ENCODE measurements at regions not wholly inside any gene's neighbourhood (a gene's known extent, or its start where the extent isn't known, plus 50 kb on each side); places are given as distances from the start of the nearest gene placed in this dataset.

DNA sequence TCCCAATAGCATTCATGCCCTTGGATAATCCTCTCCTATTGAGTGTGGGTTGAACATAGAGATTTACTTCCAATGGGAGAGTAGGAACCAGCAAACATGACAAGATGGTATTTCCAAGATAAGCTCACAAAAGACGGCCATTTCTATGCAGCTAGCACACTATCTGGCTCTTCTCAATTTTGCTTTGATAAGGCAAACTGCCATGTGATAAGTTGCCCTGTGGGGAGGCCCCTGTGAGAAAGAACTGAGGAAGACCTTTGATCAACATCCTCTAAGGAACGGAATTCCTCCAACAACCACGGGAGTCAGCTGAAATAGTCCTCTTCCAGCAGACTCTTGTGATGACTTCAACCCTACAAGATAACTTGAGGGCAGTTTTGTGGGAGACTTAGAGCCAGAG lies 211.9 kb upstream of the TRPM3 start:
- TF ChIP-seq, protein P1, sequence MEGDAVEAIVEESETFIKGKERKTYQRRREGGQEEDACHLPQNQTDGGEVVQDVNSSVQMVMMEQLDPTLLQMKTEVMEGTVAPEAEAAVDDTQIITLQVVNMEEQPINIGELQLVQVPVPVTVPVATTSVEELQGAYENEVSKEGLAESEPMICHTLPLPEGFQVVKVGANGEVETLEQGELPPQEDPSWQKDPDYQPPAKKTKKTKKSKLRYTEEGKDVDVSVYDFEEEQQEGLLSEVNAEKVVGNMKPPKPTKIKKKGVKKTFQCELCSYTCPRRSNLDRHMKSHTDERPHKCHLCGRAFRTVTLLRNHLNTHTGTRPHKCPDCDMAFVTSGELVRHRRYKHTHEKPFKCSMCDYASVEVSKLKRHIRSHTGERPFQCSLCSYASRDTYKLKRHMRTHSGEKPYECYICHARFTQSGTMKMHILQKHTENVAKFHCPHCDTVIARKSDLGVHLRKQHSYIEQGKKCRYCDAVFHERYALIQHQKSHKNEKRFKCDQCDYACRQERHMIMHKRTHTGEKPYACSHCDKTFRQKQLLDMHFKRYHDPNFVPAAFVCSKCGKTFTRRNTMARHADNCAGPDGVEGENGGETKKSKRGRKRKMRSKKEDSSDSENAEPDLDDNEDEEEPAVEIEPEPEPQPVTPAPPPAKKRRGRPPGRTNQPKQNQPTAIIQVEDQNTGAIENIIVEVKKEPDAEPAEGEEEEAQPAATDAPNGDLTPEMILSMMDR (IDR thresholded peaks at IDR 0.05; ENCODE audit: insufficient read depth, low read length, missing control alignments) = no peak
- no peak overlapping the region for H3K4me3 ChIP-seq (ENCODE audit: low read depth, low read length)
- CTCF ChIA-PET = interaction anchor here (1.0 to 1.6 kb wide), 2 partner anchors 9 to 49 kb away, joined by 3 to 4 read pairs; no protein-coding TSS in a partner anchor
- POLR2A ChIA-PET = no interaction called here
- DNase-seq (ENCODE audit: low read depth, low spot score) = no peak

DNA sequence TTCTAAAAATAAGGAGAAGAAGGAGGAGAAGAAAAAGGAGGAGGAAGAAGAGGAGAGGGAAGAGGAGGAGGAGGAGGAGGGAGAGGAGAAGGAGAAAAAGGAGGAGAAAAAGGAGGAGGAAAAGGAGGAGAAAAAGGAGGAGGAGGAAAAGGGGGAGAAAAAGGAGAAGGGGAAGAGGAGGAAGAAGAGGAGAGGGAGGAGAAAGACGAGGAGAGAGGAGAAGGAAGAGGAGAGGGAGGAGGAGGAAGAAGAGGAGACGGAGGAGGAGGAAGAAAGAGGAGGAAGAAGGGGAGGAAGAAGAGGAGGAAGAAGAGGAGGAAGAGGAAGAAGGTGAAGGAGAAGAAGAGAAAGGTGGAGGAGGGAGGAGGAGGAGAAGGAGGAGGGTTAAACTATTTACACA lies 210.2 kb upstream of the TRPM3 start:
- no peak overlapping the region for H3K4me3 ChIP-seq (ENCODE audit: low read depth, low read length)
- POLR2A ChIA-PET = no interaction called here
- no peak for DNase-seq (ENCODE audit: low read depth, low spot score)
- TF ChIP-seq, protein P1 (IDR thresholded peaks at IDR 0.05; ENCODE audit: insufficient read depth, low read length, missing control alignments) = no peak
- CTCF ChIA-PET = no interaction called here

DNA sequence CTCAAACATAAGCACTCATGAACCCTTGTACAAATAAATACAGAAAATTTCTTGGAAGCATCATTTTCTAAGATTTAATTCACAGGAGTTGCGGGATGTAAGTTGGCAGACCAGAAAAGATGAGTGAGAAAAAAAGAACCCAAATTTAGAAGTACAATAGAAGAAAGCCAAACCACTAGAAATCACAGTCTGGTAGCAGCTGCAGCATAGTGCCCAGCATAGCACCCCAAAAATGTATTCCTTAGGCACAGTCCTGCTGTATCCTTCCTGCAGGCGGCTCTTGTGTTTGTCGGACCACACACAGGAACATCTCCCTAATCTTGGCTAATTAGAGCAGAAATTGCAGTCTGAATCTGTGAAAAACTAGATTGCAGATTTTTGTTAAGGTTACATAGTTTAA lies 208.5 kb upstream of the TRPM3 start:
- ChIA-PET POLR2A (no interaction called here), CTCF (no interaction called here)
- DNase-seq (ENCODE audit: low read depth, low spot score) = no peak
- TF ChIP-seq, protein P1 (IDR thresholded peaks at IDR 0.05; ENCODE audit: insufficient read depth, low read length, missing control alignments) = no peak
- H3K4me3 ChIP-seq (ENCODE audit: low read depth, low read length) = no peak overlapping the region

DNA sequence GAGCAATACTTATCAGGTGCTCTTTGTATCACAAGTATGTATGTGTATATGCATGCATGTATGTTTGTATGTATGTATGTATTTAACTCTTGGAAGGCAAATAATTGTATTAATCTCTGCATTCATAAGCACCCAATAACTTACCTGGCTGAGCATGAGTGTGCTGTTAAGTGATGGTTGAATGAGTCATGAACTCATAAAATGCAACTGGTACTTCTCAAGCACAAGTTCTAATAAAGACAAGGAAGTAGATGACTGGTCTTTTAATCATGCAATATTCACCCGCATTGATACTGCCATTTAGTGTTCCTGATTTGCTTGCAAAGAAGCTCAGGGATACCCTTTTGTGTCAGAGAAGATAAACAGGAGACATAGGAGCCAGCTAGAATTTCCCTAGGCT lies 204.9 kb upstream of the TRPM3 start:
- ChIA-PET POLR2A (no interaction called here), CTCF (no interaction called here)
- TF ChIP-seq, protein P1 (IDR thresholded peaks at IDR 0.05; ENCODE audit: insufficient read depth, low read length, missing control alignments) = no peak
- DNase-seq (ENCODE audit: low read depth, low spot score) = no peak
- H3K4me3 ChIP-seq (ENCODE audit: low read depth, low read length) = no peak overlapping the region

DNA sequence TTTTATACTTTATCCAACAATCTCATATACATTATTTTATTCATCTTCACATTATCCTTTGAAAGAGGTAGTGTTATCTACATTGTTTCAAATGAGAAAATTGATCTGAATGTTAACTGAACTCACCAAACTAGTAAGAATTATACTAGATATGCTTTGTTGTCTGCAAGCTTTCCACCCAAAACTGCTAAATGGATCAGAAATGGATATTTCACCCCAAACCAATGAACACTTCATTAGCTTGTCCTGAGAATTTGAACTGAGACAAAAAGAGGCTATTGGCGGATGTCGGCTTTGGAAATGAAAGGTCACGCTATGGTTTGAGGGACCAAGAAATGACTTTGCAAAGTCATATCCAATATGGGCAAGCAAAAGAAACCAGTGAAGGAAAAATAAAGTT lies 201.9 kb upstream of the TRPM3 start:
- CTCF ChIA-PET = no interaction called here

DNA sequence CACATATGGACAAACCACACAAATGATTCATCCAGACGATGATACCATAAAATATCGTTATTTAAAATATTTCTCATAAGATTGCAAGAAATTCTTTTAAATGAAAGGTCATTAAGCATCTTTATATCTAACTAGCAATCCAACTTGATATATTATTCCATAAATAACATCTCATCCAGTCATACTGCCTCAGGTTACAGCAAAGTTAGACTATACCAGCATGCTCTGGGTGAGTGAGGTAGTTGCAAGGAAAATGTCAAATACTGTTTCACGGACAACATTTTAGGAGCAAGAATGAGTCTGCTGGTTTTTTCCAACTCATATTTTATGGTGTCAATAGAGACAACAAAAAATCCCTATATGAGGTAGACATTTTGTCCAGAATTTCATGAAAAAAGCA lies 200.9 kb upstream of the TRPM3 start:
- no peak overlapping the region for H3K4me3 ChIP-seq (ENCODE audit: low read depth, low read length)
- ChIA-PET CTCF (no interaction called here), POLR2A (no interaction called here)
- no peak for DNase-seq (ENCODE audit: low read depth, low spot score)
- TF ChIP-seq, protein P1 (IDR thresholded peaks at IDR 0.05; ENCODE audit: insufficient read depth, low read length, missing control alignments) = no peak

More for the DNA sequence above, 201.9 kb upstream of the TRPM3 start:
- TF ChIP-seq, protein P1 (IDR thresholded peaks at IDR 0.05; ENCODE audit: insufficient read depth, low read length, missing control alignments) = no peak
- no peak overlapping the region for H3K4me3 ChIP-seq (ENCODE audit: low read depth, low read length)
- POLR2A ChIA-PET = no interaction called here
- DNase-seq (ENCODE audit: low read depth, low spot score) = no peak

Measured in AG04449 (cell line).